GM19328 (cell line): ENCODE measurements at regions not wholly inside any gene's neighbourhood (a gene's known extent, or its start where the extent isn't known, plus 50 kb on each side); places are given as distances from the start of the nearest gene placed in this dataset.
"Not testable (repeated sequence)": the region's sequence is repeated elsewhere in the genome, so short reads cannot be mapped to it uniquely, and the experiment has no call there.

Source experiments
- ATAC-seq: cut with Tn5 transposase; IDR thresholded peaks from one replicate; pipeline ENCODE4 v1.9.1; 2021; ENCODE audit warnings: mild to moderate bottlenecking, moderate library complexity; ENCODE audit not compliant: unreplicated experiment

- no peak for ATAC-seq
Measured at GRCh38 chr14:37977481-37977880, 230.2 kb upstream of the SSTR1 start.

- ATAC-seq = no peak
Measured at GRCh38 chr14:37985826-37986470, 221.8 kb upstream of the SSTR1 start.

GRCh38 chr14:37988472-37988871, 219.2 kb upstream of the SSTR1 start:
- no peak for ATAC-seq

- no peak for ATAC-seq
Measured at GRCh38 chr14:37991027-37991426, 216.7 kb upstream of the SSTR1 start.

GRCh38 chr14:37992499-37992898, 215.2 kb upstream of the SSTR1 start:
- ATAC-seq = no peak

- no peak for ATAC-seq
Measured at GRCh38 chr14:37994846-37995372, 212.8 kb upstream of the SSTR1 start.

- ATAC-seq = no peak
Measured at GRCh38 chr14:37997017-37997416, 210.7 kb upstream of the SSTR1 start.

GRCh38 chr14:38000340-38000739, 207.4 kb upstream of the SSTR1 start:
- ATAC-seq = no peak

GRCh38 chr14:38001501-38001900, 206.2 kb upstream of the SSTR1 start:
- ATAC-seq = no peak

GRCh38 chr14:38003746-38004609, 203.7 kb upstream of the SSTR1 start:
- ATAC-seq = no peak

- no peak for ATAC-seq
Measured at GRCh38 chr14:38004610-38004879, 203.2 kb upstream of the SSTR1 start.

GRCh38 chr14:38011156-38011555, 196.5 kb upstream of the SSTR1 start:
- ATAC-seq = not testable (repeated sequence)

GRCh38 chr14:38012056-38012455, 195.6 kb upstream of the SSTR1 start:
- ATAC-seq = no peak

- no peak for ATAC-seq
Measured at GRCh38 chr14:38016497-38016896, 191.2 kb upstream of the SSTR1 start.

- ATAC-seq = no peak
Measured at GRCh38 chr14:38021861-38022260, 185.8 kb upstream of the SSTR1 start.

- ATAC-seq = no peak
Measured at GRCh38 chr14:38022775-38023174, 184.9 kb upstream of the SSTR1 start.

GRCh38 chr14:38038171-38038570, 169.5 kb upstream of the SSTR1 start:
- ATAC-seq = no peak

GRCh38 chr14:38038986-38039385, 168.7 kb upstream of the SSTR1 start:
- ATAC-seq = no peak

GRCh38 chr14:38039496-38039895, 168.2 kb upstream of the SSTR1 start:
- ATAC-seq = no peak

GRCh38 chr14:38040411-38040810, 167.3 kb upstream of the SSTR1 start:
- no peak for ATAC-seq

- no peak for ATAC-seq
Measured at GRCh38 chr14:38042322-38042721, 165.4 kb upstream of the SSTR1 start.

GRCh38 chr14:38044710-38045109, 163.0 kb upstream of the SSTR1 start:
- no peak for ATAC-seq
